MCF 10A (cell line): ENCODE measurements at regions not wholly inside any gene's neighbourhood (a gene's known extent, or its start where the extent isn't known, plus 50 kb on each side); places are given as distances from the start of the nearest gene placed in this dataset.

Experiments used
- BruUV-seq: library from RNA; stranded (reverse); fragments of 400-500 nt; replicated peaks from 2 replicates; lab custom pipeline; 2021; lab: Mats Ljungman, UMichigan
- CTCF ChIA-PET: fragments of 300-600 bp; sonication (Branson Sonifier 250); formaldehyde crosslinking; extraction: SDS; loops from one replicate; lab custom pipeline; 2021; ENCODE audit warnings: antibody characterized with exemption, inconsistent platforms; lab: Yijun Ruan, JAX
- POLR2A ChIA-PET: fragments of 300-600, 350-650 bp; sonication (Branson Sonifier 250); formaldehyde crosslinking; extraction: SDS; loops from one replicate; lab custom pipeline; 2020; ENCODE audit warnings: antibody characterized with exemption, inconsistent platforms; lab: Yijun Ruan, JAX
- DNase-seq: peaks from one replicate; pipeline ENCODE4 v3.0.0-alpha.2; 2018; ENCODE audit not compliant: unreplicated experiment
- H3K27ac Mint-ChIP-seq: one replicate; pipeline ENCODE4 v1.8.0; 2022; ENCODE audit warnings: mild to moderate bottlenecking, low read depth, mixed read lengths; ENCODE audit not compliant: unreplicated experiment
- H3K27me3 Mint-ChIP-seq: one replicate; pipeline ENCODE4 v1.8.0; 2022; ENCODE audit warnings: mixed read lengths; ENCODE audit not compliant: insufficient read depth, unreplicated experiment
- H3K36me3 Mint-ChIP-seq: one replicate; pipeline ENCODE4 v1.8.0; 2022; ENCODE audit warnings: mild to moderate bottlenecking, moderate library complexity, mixed read lengths; ENCODE audit not compliant: insufficient read depth, unreplicated experiment
- H3K4me1 Mint-ChIP-seq: one replicate; pipeline ENCODE4 v1.8.0; 2022; ENCODE audit warnings: mixed read lengths; ENCODE audit not compliant: insufficient read depth, unreplicated experiment
- H3K4me3 Mint-ChIP-seq: one replicate; pipeline ENCODE4 v1.8.0; 2022; ENCODE audit warnings: mild to moderate bottlenecking, moderate library complexity, mixed read lengths; ENCODE audit not compliant: unreplicated experiment
- H3K9me3 Mint-ChIP-seq: one replicate; pipeline ENCODE4 v1.8.0; 2022; ENCODE audit warnings: mixed read lengths; ENCODE audit not compliant: unreplicated experiment
- intact Hi-C: fragments of 100-400 bp; cut with micrococcal nuclease; formaldehyde crosslinking; loops from 2 replicates; pipeline ENCODE4 v1.14.1; 2022
- TF ChIP-seq, protein P1 (sequence below): fragments of 200-600 bp; IDR thresholded peaks from one replicate; pipeline ENCODE4 v1.8.0; 2022; ENCODE audit warnings: antibody characterized with exemption, mild to moderate bottlenecking; ENCODE audit not compliant: unreplicated experiment

DNA sequence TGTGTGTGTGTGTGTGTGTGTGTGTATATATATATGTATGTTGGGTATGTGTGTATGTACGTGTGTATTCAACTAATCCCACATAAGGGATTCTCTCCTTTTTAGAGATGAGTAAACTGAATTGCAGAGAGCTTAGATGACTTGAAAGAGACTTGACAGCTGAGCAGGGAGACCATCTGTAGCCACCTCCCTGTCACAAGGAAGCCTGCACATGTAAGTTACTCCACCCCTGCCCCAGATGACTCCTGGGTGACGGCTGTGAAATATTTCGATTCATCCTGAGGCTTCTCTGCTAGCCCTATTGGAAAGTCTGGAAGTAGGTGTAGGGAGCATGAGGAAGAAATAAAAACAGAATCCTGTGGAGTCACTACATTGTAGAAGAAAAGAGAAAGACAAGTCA is 480.4 kb downstream of the FOXO1 start:
- no TSS peak for BruUV-seq
- ChIA-PET POLR2A (interaction anchor here (1.5 to 2.2 kb wide), 2 partner anchors 12 to 88 kb away, joined by 3 to 12 read pairs; no protein-coding TSS in a partner anchor), CTCF (interaction anchor here (0.6 to 1.0 kb wide), 5 partner anchors 12 to 161 kb away, joined by 3 to 4 read pairs (median 3); no protein-coding TSS in a partner anchor)
- DNase-seq = no peak
- intact Hi-C loops = no loop called here
- H3K9me3 Mint-ChIP-seq = no peaks in the 10 kb centered on the region
- H3K36me3 Mint-ChIP-seq = peaks cover 22% of the 10 kb centered on the region
- no peaks in the 10 kb centered on the region for H3K27me3 Mint-ChIP-seq
- H3K27ac Mint-ChIP-seq = no peak overlapping the region
- no peak overlapping the region for H3K4me3 Mint-ChIP-seq
- TF ChIP-seq, protein P1, sequence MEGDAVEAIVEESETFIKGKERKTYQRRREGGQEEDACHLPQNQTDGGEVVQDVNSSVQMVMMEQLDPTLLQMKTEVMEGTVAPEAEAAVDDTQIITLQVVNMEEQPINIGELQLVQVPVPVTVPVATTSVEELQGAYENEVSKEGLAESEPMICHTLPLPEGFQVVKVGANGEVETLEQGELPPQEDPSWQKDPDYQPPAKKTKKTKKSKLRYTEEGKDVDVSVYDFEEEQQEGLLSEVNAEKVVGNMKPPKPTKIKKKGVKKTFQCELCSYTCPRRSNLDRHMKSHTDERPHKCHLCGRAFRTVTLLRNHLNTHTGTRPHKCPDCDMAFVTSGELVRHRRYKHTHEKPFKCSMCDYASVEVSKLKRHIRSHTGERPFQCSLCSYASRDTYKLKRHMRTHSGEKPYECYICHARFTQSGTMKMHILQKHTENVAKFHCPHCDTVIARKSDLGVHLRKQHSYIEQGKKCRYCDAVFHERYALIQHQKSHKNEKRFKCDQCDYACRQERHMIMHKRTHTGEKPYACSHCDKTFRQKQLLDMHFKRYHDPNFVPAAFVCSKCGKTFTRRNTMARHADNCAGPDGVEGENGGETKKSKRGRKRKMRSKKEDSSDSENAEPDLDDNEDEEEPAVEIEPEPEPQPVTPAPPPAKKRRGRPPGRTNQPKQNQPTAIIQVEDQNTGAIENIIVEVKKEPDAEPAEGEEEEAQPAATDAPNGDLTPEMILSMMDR = no peak
- H3K4me1 Mint-ChIP-seq = peaks cover 47% of the 10 kb centered on the region

- Mint-ChIP-seq H3K27me3 (no peaks in the 10 kb centered on the region), H3K4me3 (no peak overlapping the region), H3K36me3 (peaks cover 22% of the 10 kb centered on the region), H3K9me3 (no peaks in the 10 kb centered on the region), H3K4me1 (peaks cover 42% of the 10 kb centered on the region), H3K27ac (no peak overlapping the region)
- intact Hi-C loops = no loop called here
- TF ChIP-seq, protein P1 = no peak
- no peak for DNase-seq
- POLR2A ChIA-PET = interaction anchor here (2.2 kb wide), 1 partner anchor 12 kb away, joined by 12 read pairs; no protein-coding TSS in a partner anchor
- no TSS peak for BruUV-seq
- CTCF ChIA-PET = interaction anchor here (0.6 to 1.0 kb wide), 3 partner anchors 55 to 162 kb away, joined by 3 read pairs; no protein-coding TSS in a partner anchor
These were observed 479.7 kb downstream of the FOXO1 start for GRCh38 chr13:40186626-40187323.

DNA sequence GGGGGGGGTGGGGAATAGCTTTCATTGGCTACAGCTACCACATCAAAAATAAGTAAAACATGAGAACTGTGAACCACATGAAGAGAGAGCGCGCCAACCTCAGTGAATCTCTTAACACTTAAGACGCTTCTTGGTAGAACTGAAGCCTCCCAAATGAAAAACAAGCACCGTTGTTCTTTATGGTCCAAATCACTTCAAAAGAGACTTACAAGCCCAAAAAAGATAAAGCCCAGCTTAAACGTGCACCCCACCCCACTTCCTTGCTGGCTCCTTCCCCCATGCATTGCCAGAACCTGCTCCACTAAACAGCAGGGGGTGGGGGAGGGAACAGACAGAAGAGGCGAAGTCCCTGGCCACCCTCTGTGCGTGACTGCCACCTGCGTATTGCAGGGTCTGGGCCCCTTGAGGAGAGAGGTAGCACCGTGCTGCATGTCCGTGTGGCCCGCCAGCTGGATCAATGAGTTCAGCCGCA is 479.1 kb downstream of the FOXO1 start:
- H3K4me1 Mint-ChIP-seq = peaks cover 36% of the 10 kb centered on the region
- no peak overlapping the region for H3K27ac Mint-ChIP-seq
- no peak for DNase-seq
- BruUV-seq = no TSS peak
- H3K4me3 Mint-ChIP-seq = no peak overlapping the region
- H3K9me3 Mint-ChIP-seq = no peaks in the 10 kb centered on the region
- H3K36me3 Mint-ChIP-seq = peaks cover 22% of the 10 kb centered on the region
- POLR2A ChIA-PET = no interaction called here
- TF ChIP-seq, protein P1 = no peak
- CTCF ChIA-PET = no interaction called here
- intact Hi-C loops = no loop called here
- no peaks in the 10 kb centered on the region for H3K27me3 Mint-ChIP-seq

GRCh38 chr13:40187841-40188591 is 478.4 kb downstream of the FOXO1 start:
- no peak for DNase-seq
- Mint-ChIP-seq H3K36me3 (peaks cover 16% of the 10 kb centered on the region), H3K9me3 (no peaks in the 10 kb centered on the region), H3K27ac (no peak overlapping the region), H3K4me1 (peaks cover 30% of the 10 kb centered on the region), H3K27me3 (no peaks in the 10 kb centered on the region), H3K4me3 (no peak overlapping the region)
- BruUV-seq = no TSS peak
- intact Hi-C loops = no loop called here
- POLR2A ChIA-PET = interaction anchor here (0.7 to 4.0 kb wide), 2 partner anchors 12 to 100 kb away, joined by 4 to 23 read pairs; no protein-coding TSS in a partner anchor
- TF ChIP-seq, protein P1 = no peak
- CTCF ChIA-PET = interaction anchor here (0.6 kb wide), 1 partner anchor 44 kb away, joined by 3 read pairs; no protein-coding TSS in a partner anchor
